RWPE1 (cell line): ENCODE measurements at regions not wholly inside any gene's neighbourhood (a gene's known extent, or its start where the extent isn't known, plus 50 kb on each side); places are given as distances from the start of the nearest gene placed in this dataset.

Experiments
- CTCF ChIA-PET: fragments of 350-600 bp; sonication (Branson Sonifier 250); formaldehyde crosslinking; extraction: SDS; loops from one replicate; lab custom pipeline; 2021; lab: Yijun Ruan, JAX
- POLR2A ChIA-PET: fragments of 400-600 bp; formaldehyde crosslinking; extraction: SDS; loops from one replicate; lab custom pipeline; 2020; ENCODE audit warnings: antibody characterized with exemption; ENCODE audit not compliant: low non-redundant PET; lab: Yijun Ruan, JAX
- DNase-seq: peaks from one replicate; pipeline ENCODE4 v3.0.0; 2012; ENCODE audit warnings: low spot score
- H3K27ac ChIP-seq: fragments of 450-650 bp; 2 replicates; pipeline ENCODE4 v1.5.1; 2017
- CTCF ChIP-seq: fragments of 450-650 bp; conservative IDR thresholded peaks from 2 replicates; pipeline ENCODE4 v1.5.1; 2017; ENCODE audit warnings: low read depth, mild to moderate bottlenecking

DNA sequence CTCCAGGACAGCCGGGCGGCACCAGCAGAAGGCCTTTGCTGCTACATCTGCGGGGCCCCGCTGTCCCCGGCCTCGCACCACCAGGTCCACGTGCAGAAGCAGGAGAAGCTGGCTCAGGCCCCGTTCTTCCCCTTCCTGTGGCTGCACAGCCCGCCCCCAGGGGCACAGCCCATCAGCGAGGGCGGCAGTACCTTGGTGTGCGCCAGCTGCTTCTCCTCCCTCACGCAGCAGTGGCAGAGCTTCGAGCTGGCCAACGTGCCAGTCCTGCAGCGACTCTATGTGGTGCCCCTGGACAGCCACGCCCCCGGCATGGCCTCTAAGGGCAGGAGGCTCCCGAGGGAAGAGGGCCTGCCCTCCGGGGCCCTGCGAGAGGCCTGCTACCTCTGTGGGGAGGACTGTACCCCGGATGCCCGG, 58.3 kb upstream of the CIBAR2 start:
- CTCF ChIA-PET, result interaction anchor here (1.6 kb wide), 2 partner anchors 56 to 75 kb away, joined by 4 to 6 read pairs; no protein-coding TSS in a partner anchor
- POLR2A ChIA-PET, result no interaction called here
- no peak for DNase-seq
- no peak overlapping the region for H3K27ac ChIP-seq
- TF ChIP-seq CTCF, result no peak

- DNase-seq, result no peak
- no peak overlapping the region for H3K27ac ChIP-seq
- POLR2A ChIA-PET, result interaction anchor here (0.5 kb wide), 1 partner anchor 35 kb away, joined by 4 read pairs; no protein-coding TSS in a partner anchor
- CTCF ChIA-PET, result interaction anchor here (0.7 to 1.6 kb wide), 3 partner anchors 56 to 75 kb away, joined by 3 to 6 read pairs (median 3); no protein-coding TSS in a partner anchor
- no peak for TF ChIP-seq CTCF
Measured at GRCh38 chr16:85171004-85171758, 58.9 kb upstream of the CIBAR2 start.

DNA sequence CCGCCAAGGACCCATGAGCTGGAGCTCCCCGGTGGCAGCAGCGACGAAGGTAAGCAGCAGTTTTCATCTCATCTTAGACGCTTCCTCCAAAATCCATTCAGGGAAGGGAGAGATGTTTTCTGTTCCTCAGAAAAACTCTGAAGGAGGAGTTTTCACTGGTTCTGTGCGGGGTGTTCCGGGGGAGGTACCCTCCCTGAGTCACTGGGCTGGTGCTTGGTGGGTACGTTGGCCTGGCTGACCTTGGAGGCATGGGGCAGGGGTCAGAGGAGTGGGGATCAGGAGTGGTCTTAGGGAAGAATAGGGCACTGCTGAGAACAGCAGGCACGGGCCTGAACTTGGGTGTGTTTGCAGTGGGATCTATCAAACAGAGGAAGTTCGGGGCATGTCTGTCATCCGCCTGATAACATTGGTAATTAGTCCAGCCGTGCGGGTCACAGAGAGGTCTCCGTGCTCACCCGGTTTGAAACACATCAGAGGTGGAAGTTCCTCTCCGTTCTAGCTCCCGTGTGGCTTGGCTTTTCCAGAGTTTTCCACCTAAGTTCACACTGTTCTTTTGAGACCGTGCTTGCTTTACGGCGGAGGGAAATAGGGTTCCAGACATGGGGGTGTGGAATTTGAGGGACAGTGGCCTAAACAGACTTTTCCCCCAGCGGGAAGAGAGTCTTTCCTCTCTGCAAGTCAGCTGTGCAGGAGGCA, 59.6 kb upstream of the CIBAR2 start:
- DNase-seq, result no peak
- TF ChIP-seq CTCF, result no peak
- CTCF ChIA-PET, result interaction anchor here (0.6 to 1.6 kb wide), 7 partner anchors 18 to 689 kb away, joined by 3 to 6 read pairs (median 3); no protein-coding TSS in a partner anchor
- POLR2A ChIA-PET, result no interaction called here
- H3K27ac ChIP-seq, result no peak overlapping the region; the same call in 1 of the 2 replicates

- peak overlapping the region; percentile 68 for H3K27ac ChIP-seq
- CTCF ChIA-PET, result interaction anchor here (0.6 to 1.1 kb wide), 7 partner anchors 8 to 690 kb away, joined by 3 to 5 read pairs (median 3); no protein-coding TSS in a partner anchor
- TF ChIP-seq CTCF, result no peak
- POLR2A ChIA-PET, result no interaction called here
- no peak for DNase-seq
Measured at GRCh38 chr16:85172455-85173145, 60.3 kb upstream of the CIBAR2 start.

DNA sequence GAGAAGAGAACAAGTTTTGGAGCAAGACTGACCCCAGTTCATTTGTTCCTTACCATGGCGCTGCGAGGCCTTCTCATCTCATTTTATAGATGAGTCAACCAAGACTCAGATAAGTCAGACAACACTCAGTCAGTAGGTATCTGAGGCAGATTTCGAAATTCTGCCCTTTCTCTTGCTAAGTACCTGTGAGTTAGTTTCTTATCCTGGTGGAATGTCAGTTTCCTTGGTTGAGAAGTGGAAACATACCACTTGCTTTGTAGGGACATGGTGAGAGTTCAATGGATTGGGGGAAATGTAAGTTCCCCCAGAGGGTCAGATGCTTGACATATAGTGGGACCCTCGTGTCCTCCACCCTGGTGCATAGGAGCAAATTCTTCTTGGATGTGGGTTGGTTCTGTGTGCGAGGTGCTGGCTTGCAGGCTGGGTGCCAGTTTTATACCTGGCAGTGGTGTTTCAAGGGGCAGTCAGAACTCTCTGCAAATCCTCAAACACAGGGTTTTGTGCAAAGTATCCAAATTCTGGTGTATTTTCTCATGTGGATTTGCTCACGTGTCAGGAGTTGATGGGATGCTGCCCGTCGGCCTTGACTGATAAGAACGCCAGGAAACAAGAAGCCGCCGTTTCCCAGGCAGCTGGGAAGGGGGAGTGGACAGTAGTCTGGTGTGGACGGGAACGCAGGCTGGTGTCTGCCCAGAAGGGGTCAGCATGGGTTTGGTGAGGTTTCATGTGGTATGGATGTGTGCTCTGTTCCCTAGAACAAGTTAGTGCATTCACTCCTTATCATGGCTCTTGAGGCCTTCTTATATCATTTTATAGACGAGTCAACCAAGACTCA, 61.1 kb upstream of the CIBAR2 start:
- ChIA-PET POLR2A (no interaction called here), CTCF (interaction anchor here (0.7 to 1.1 kb wide), 4 partner anchors 9 to 72 kb away, joined by 3 to 5 read pairs (median 4); no protein-coding TSS in a partner anchor)
- peak overlapping the region; percentile 68 for H3K27ac ChIP-seq
- DNase-seq, result peak; percentile 94
- no peak for TF ChIP-seq CTCF
